ENCODE measurements at regions not wholly inside any gene's neighbourhood (a gene's known extent, or its start where the extent isn't known, plus 50 kb on each side); places are given as distances from the start of the nearest gene placed in this dataset.
A peak's percentile ranks its signal among the peaks of the same experiment; 100 is the strongest.

DNA sequence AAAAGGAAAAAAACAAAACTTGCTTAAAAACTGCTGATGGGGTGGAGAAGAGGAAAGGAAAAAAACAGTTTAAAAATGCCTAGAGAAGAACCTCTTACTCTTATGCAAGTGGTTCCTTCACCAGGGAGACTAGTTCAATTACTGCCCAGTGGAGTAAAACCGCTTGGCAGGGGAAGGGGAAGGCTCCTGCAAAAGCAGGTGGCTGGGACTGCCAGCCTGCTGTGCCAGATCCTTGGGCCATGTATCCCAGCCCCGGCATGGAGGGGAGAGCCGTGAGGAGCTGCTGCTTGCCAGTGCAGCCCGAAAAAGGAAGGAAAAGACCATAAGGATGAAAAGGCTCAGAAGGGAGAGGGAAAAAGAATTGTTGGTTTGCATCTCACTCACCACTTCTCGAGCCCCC is 123.0 kb downstream of the FSCB start:
- Mint-ChIP-seq H3K36me3 (ENCODE audit: insufficient read depth in 2 of 2) (peaks cover 0 to 2% of the 10 kb centered on the region in 2 donors), H3K27ac (no peak overlapping the region), H3K9me3 (peaks cover 0 to 3% of the 10 kb centered on the region in 2 donors), H3K4me1 (ENCODE audit: low read depth) (no peaks in the 10 kb centered on the region), H3K4me3 (no peak overlapping the region), H3K27me3 (ENCODE audit: low read depth) (no peaks in the 10 kb centered on the region)
- DNase-seq (no peak), ATAC-seq (replicated peaks in 1 of 2) (no peak)

DNA sequence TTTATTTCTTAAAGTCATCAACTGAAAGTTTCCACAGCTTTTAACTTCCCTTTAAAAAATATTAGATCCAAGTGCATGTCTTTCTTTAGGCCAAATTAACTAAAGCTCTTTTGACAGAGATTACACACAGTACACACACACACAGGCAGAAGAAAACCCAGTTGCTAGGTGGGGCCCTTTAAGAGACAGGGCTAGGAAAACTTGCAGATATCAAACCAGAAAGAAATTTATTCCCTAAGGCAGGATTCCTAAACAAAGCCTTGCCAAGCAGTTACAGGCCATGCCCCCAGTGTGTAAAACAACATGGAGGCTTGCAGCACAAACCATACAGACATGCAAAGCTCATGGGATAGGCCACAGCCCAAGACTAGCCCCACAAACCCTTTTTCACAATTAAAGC is 123.4 kb downstream of the FSCB start:
- Mint-ChIP-seq H3K36me3 (ENCODE audit: insufficient read depth in 2 of 2) (peaks cover 0 to 2% of the 10 kb centered on the region in 2 donors), H3K27me3 (ENCODE audit: low read depth) (no peaks in the 10 kb centered on the region), H3K27ac (no peak overlapping the region), H3K4me3 (no peak overlapping the region), H3K9me3 (peaks cover 0 to 3% of the 10 kb centered on the region in 2 donors), H3K4me1 (ENCODE audit: low read depth) (no peaks in the 10 kb centered on the region)
- no peak for ATAC-seq (replicated peaks in 1 of 2)
- no peak for DNase-seq

DNA sequence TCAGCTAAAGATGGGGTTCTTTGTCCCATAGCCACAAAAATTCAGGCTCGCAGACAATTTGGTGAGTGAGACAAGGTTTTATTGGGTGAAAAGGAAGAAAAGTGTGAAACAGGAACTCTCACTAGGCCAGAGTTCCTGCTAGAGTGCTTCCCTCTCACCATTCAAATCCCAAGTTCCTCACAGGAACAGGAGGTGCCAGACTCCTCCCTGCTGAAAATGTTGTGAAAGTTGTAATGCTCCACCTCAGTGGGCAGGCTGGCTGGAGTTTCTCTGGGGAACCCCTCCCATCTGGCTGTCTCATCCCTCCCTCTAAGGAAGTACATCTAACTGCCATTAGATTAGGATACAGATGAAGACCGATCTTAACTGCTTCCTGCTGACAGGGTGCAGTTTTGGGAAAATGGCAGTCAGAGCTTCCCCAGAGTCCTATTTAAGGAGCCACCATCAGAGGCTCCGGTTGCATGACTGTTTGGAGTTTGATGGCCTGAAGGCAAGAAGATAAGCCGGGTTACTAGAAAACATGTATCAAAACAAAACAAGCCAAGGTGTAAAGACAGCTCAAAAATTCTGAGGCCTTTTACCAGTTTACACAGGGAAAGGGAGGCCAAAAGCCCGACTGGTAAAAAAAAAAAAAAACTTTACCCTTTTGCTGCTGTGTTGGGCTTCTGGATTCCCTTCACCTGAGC is 127.6 kb downstream of the FSCB start:
- H3K4me1 Mint-ChIP-seq (ENCODE audit: low read depth) = no peaks in the 10 kb centered on the region
- DNase-seq = no peak
- H3K9me3 Mint-ChIP-seq = peaks cover 7 to 11% of the 10 kb centered on the region in 2 donors
- peaks cover 2 to 8% of the 10 kb centered on the region in 2 donors for H3K36me3 Mint-ChIP-seq (ENCODE audit: insufficient read depth in 2 of 2)
- ATAC-seq (replicated peaks in 1 of 2) = no peak
- H3K27ac Mint-ChIP-seq = peak overlapping the region; percentile 70
- H3K4me3 Mint-ChIP-seq = no peak overlapping the region
- no peaks in the 10 kb centered on the region for H3K27me3 Mint-ChIP-seq (ENCODE audit: low read depth)

DNA sequence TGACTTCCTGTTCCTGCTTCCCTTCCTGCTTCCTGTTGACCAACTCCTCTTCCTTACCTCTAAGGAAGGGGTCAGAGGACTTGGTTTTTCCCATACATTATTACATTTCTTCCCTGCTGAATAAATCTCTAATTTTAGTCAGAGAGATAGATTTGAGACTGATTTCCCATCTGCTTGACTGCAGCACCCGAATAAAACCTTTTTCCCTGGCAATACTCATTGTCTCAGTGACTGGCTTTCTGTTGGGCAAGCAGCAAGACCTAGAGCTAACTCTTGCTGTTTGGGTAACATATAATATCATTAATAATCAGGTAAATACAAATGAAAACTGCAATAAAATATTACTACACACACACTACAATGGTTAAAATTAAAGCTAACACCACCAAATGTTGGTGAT is 132.2 kb downstream of the FSCB start:
- H3K4me1 Mint-ChIP-seq (ENCODE audit: low read depth) = no peaks in the 10 kb centered on the region
- H3K36me3 Mint-ChIP-seq (ENCODE audit: insufficient read depth in 2 of 2) = peaks cover 2 to 6% of the 10 kb centered on the region in 2 donors
- H3K27ac Mint-ChIP-seq = no peak overlapping the region
- H3K4me3 Mint-ChIP-seq = no peak overlapping the region
- H3K27me3 Mint-ChIP-seq (ENCODE audit: low read depth) = no peaks in the 10 kb centered on the region
- DNase-seq (no peak), ATAC-seq (replicated peaks in 1 of 2) (no peak)
- peaks cover 7 to 12% of the 10 kb centered on the region in 2 donors for H3K9me3 Mint-ChIP-seq

DNA sequence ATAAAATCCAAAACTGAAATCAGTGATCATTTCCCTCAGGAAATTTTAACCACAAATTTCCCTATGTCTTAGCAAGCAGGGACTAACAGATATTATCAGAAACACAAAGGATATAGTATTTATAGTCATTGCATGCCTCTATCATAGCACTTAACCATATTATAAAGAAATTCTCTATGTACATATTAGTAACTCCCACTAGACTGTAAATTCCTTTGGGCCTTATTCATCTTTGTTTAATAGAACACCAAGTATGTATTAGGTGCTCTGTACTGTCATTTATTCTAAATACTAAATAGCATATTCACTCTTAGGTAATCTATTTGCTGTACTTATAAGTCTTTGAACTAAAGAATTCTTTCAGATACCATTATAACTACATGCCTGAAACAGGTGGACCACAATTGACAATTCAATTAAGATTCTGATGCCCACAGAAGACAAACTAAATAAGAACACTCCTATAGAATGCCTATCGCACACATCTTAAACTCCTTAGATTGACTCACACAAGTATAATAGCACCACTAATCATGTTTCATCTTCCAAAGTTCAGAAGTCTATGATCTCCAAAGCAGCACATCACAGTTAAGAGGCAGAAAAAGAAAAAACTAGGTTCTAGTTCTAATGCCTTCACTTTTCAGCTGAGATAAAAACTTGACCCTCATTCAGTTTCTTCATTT is 134.1 kb downstream of the FSCB start:
- no peak for ATAC-seq (replicated peaks in 1 of 2)
- H3K4me1 Mint-ChIP-seq (ENCODE audit: low read depth) = no peaks in the 10 kb centered on the region
- peaks cover 2 to 6% of the 10 kb centered on the region in 2 donors for H3K36me3 Mint-ChIP-seq (ENCODE audit: insufficient read depth in 2 of 2)

DNA sequence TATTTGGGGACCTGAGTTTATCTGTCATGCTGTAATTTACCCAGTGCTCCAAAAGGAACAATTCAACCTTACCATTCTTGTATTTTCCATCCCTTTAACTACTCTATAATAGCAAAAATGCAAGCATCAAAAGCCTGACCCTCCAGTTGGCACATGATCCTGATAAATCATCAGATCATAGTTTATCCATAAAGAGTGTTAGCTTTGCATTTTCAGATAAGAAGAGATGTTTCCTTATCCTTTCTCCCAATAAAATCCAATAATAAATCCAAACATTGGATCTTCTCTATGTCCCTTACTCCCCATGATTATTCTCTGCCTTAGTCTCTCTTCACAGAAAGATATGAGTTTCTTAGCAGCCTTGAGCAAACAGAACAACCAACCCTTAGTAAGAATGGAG is 134.9 kb downstream of the FSCB start:
- Mint-ChIP-seq H3K4me1 (ENCODE audit: low read depth) (no peaks in the 10 kb centered on the region), H3K36me3 (ENCODE audit: insufficient read depth in 2 of 2) (peaks cover 0 to 3% of the 10 kb centered on the region in 2 donors), H3K9me3 (peaks cover 2 to 9% of the 10 kb centered on the region in 2 donors), H3K27me3 (ENCODE audit: low read depth) (no peaks in the 10 kb centered on the region), H3K27ac (no peak overlapping the region), H3K4me3 (no peak overlapping the region)
- ATAC-seq (replicated peaks in 1 of 2) = no peak
- DNase-seq = no peak

More for the DNA sequence above, 134.1 kb downstream of the FSCB start:
- DNase-seq = no peak
- Mint-ChIP-seq H3K27me3 (ENCODE audit: low read depth) (no peaks in the 10 kb centered on the region), H3K27ac (no peak overlapping the region), H3K9me3 (peaks cover 7 to 12% of the 10 kb centered on the region in 2 donors), H3K4me3 (no peak overlapping the region)

DNA sequence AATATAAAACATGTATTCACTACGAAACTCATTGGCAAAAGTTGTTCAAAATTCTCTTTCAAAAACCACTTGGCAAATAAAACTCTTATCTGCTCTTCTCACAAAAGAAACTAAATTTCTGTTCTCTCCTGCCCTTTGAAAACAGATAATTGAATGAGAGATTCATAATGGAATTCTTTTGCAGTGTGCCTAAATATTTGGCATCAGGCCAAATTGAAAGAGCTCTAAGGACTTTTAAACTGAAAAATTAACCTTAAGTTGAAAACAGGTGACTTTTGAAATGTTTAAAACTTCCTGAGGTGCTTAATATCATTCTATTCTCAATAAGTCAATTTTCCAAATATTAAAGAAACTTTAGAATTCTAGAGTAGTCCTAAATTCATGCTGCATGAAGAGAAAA is 136.4 kb downstream of the FSCB start:
- Mint-ChIP-seq H3K9me3 (peaks cover 2 to 7% of the 10 kb centered on the region in 2 donors), H3K27me3 (ENCODE audit: low read depth) (no peaks in the 10 kb centered on the region), H3K27ac (no peak overlapping the region), H3K4me3 (no peak overlapping the region), H3K4me1 (ENCODE audit: low read depth) (no peaks in the 10 kb centered on the region), H3K36me3 (ENCODE audit: insufficient read depth in 2 of 2) (peaks cover 0 to 3% of the 10 kb centered on the region in 2 donors)
- ATAC-seq (replicated peaks in 1 of 2) = no peak
- no peak for DNase-seq

DNA sequence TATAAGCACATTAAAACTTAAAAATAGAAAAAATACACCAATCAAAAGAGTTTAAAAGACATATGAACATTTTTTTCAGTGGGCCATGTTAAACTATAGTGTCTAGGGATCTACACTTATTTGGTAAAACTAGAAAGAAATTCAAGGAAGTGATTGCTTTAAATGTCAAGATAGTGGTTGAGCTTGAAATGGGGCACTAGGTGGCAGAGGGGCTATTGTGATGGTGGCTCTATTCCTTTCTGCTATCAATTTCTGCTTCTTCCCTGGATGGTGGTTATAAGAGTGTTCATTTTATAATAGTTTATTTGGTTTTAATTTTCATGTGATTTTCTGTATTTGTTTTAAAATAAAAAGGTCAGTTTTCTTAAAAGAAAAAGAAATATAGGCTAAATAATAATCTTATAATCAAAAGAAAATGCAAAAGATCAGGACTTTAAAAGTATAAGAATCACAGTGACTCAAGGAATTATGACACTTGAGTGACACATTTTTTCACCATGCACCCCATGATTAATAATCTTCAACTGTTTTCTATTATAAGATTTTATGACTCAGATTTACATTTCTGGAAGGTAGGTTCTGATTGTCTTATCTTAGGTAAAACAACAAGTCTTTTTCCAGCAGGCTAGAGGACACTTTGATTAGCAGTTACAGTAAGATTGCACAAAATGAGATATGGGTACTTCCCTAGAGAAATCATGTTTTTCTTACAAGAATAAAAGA is 137.5 kb downstream of the FSCB start:
- no peak overlapping the region for H3K27ac Mint-ChIP-seq
- DNase-seq = no peak
- no peaks in the 10 kb centered on the region for H3K4me1 Mint-ChIP-seq (ENCODE audit: low read depth)
- ATAC-seq (replicated peaks in 1 of 2) = no peak
- no peaks in the 10 kb centered on the region for H3K27me3 Mint-ChIP-seq (ENCODE audit: low read depth)
- no peak overlapping the region for H3K4me3 Mint-ChIP-seq
- no peaks in the 10 kb centered on the region for H3K36me3 Mint-ChIP-seq (ENCODE audit: insufficient read depth in 2 of 2)
- H3K9me3 Mint-ChIP-seq = peaks cover 2 to 6% of the 10 kb centered on the region in 2 donors

DNA sequence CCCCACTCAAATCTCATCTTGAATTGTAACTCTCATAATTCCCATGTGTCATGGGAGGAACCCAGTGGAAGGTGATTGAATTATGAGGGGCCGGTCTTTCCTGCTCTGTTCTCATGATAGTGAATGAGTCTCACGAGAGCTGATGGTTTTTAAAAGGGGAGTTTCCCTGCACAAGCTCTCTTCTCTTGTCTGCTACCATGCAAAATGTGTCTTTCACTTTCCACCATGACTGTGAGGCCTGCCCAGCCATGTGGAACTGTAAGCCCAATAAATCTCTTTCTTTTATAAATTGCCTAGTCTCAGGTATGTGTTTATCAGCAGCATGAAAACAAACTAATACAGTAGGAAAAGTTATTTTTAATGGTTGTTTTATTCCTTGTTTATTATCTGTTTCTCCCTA is 146.0 kb downstream of the FSCB start:
- Mint-ChIP-seq H3K27me3 (ENCODE audit: low read depth) (no peaks in the 10 kb centered on the region), H3K4me3 (no peak overlapping the region), H3K36me3 (ENCODE audit: insufficient read depth in 2 of 2) (no peaks in the 10 kb centered on the region), H3K27ac (no peak overlapping the region), H3K4me1 (ENCODE audit: low read depth) (no peaks in the 10 kb centered on the region), H3K9me3 (peaks cover 7% of the 10 kb centered on the region in 2 donors)
- DNase-seq (no peak), ATAC-seq (replicated peaks in 1 of 2) (no peak)

DNA sequence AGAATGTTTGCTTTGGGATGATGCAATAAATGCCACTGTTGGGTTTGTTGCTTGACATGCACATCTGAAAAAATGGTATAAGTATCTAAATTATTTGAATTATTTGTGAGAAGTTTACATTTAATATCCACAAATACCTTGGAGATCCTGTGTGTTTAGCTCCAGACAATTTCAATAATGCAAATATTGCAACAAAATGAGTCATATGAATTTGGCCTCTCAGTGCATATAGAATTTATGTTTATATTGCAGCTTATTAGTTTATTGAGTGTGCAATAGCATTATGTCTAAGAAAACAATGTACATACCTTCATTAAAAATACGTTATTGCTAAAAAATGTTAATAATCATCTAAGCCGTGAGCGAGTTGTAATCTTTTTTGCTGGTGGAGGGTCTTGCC is 153.3 kb downstream of the FSCB start:
- DNase-seq (no peak), ATAC-seq (replicated peaks in 1 of 2) (no peak)
- Mint-ChIP-seq H3K27ac (no peak overlapping the region), H3K4me3 (no peak overlapping the region), H3K9me3 (peaks cover 9 to 11% of the 10 kb centered on the region in 2 donors), H3K36me3 (ENCODE audit: insufficient read depth in 2 of 2) (no peaks in the 10 kb centered on the region), H3K4me1 (ENCODE audit: low read depth) (no peaks in the 10 kb centered on the region), H3K27me3 (ENCODE audit: low read depth) (no peaks in the 10 kb centered on the region)

DNA sequence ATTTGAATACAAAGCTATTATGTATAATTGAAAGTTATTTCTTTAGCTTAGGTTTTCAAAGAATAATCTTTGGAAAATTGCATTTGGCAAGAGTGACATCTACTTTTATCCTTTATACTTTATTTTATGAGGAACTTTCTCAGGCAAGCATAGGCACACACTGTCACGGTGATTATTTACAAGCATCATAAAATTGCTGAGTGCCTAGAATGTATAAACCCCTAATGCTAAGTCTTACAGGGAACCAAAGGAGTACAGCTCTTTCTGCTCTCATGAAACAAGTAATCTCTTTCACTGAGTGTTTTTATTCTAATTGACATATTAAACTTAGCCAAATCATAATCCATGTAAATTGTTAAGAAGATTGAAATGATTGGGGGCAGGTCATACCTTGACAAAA is 154.9 kb downstream of the FSCB start:
- Mint-ChIP-seq H3K4me3 (no peak overlapping the region), H3K27ac (no peak overlapping the region), H3K9me3 (peaks cover 11% of the 10 kb centered on the region in 2 donors), H3K27me3 (ENCODE audit: low read depth) (no peaks in the 10 kb centered on the region), H3K4me1 (ENCODE audit: low read depth) (no peaks in the 10 kb centered on the region), H3K36me3 (ENCODE audit: insufficient read depth in 2 of 2) (no peaks in the 10 kb centered on the region)
- no peak for DNase-seq
- ATAC-seq (replicated peaks in 1 of 2) = no peak

DNA sequence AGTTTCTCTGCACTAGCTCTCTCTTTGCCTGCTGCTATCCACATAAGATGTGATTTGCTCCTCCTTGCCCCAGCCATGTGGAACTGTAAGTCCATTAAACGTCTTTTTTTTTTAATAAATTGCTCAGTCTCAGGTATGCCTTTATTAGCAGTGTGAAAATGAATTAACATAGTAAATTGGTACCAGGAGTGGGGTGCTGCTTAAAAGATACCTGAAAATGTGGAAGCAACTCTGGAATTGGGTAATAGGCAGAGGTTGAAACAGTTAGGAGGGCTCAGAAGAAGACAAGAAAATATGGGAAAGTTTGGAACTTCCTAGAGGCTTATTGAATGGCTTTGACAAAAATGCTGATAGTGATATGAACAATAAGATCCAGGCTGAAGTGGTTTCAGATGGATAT is 159.8 kb downstream of the FSCB start:
- Mint-ChIP-seq H3K27me3 (ENCODE audit: low read depth) (no peaks in the 10 kb centered on the region), H3K4me1 (ENCODE audit: low read depth) (no peaks in the 10 kb centered on the region), H3K27ac (no peak overlapping the region), H3K36me3 (ENCODE audit: insufficient read depth in 2 of 2) (no peaks in the 10 kb centered on the region), H3K4me3 (no peak overlapping the region), H3K9me3 (peaks cover 4 to 7% of the 10 kb centered on the region in 2 donors)
- ATAC-seq (replicated peaks in 1 of 2) = no peak
- no peak for DNase-seq

DNA sequence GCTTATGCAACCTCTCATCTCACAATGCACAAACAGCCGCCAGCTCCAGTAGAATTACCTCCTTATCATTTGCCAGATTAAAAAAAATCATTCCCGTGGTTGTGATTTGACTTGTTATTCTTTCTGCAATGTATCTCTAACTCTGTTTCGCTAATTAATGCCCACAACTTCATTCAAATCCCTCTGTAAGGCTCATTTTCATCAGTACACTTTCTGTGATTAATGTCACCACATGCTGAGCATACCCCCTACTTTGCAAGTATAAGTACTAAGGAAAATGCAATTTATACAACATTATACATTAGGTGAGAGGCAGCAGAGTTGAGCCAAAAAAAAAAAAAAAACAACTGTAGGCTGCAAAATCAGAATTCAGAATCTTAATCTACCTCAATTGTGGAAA is 166.0 kb downstream of the FSCB start:
- DNase-seq (no peak), ATAC-seq (replicated peaks in 1 of 2) (no peak)
- no peak overlapping the region for H3K27ac Mint-ChIP-seq
- H3K36me3 Mint-ChIP-seq (ENCODE audit: insufficient read depth in 2 of 2) = no peaks in the 10 kb centered on the region
- H3K4me1 Mint-ChIP-seq (ENCODE audit: low read depth) = no peaks in the 10 kb centered on the region
- H3K4me3 Mint-ChIP-seq = no peak overlapping the region
- no peaks in the 10 kb centered on the region for H3K27me3 Mint-ChIP-seq (ENCODE audit: low read depth)
- H3K9me3 Mint-ChIP-seq = peaks cover 3 to 6% of the 10 kb centered on the region in 2 donors

Data from activated T-cell treated with anti-CD3 and anti-CD28 coated beads, Interleukin-2, amount 50 U/mL, for 72 hours (primary cell).